K562 (cell line): ENCODE measurements at regions not wholly inside any gene's neighbourhood (a gene's known extent, or its start where the extent isn't known, plus 50 kb on each side); places are given as distances from the start of the nearest gene placed in this dataset.

Experiments used
- CCNT2 ChIP-seq: IDR thresholded peaks from 2 replicates; pipeline ENCODE4 v1.6.1; 2011; ENCODE audit warnings: borderline replicate concordance, low read depth, mild to moderate bottlenecking, moderate library complexity, mixed read lengths, low read length; ENCODE audit not compliant: insufficient read length; ENCODE audit errors: extremely low read depth
- HNRNPLL ChIP-seq: fragments of 200-400 bp; formaldehyde crosslinking; IDR thresholded peaks from 2 replicates; pipeline ENCODE4 v1.6.1; 2017; ENCODE audit warnings: low read length, low read depth, mild to moderate bottlenecking; ENCODE audit not compliant: poor library complexity, severe bottlenecking
- POLR2A ChIP-seq: fragments of 450-650 bp; conservative IDR thresholded peaks from 2 replicates; pipeline ENCODE4 v1.6.1; 2016
- SP1 ChIP-seq: sonication (generic); formaldehyde crosslinking; IDR thresholded peaks from 2 replicates; pipeline ENCODE4 v1.8.1; 2022; ENCODE audit warnings: mild to moderate bottlenecking, missing genetic modification reagents
- TF ChIP-seq, protein P1 (sequence below), 3 experiments: IDR thresholded peaks in 2 of 3; conservative IDR thresholded peaks in 1 of 3; 2 replicates each; pipeline ENCODE4 v1.5.1; 2011 to 2012; ENCODE audit warnings: low read length in 3 of 3, mild to moderate bottlenecking in 3 of 3, control low read depth in 2 of 3, improper control_type of control experiment in 1 of 3, inconsistent platforms in 1 of 3, low read depth in 1 of 3, mixed read lengths in 1 of 3, moderate library complexity in 1 of 3; ENCODE audit not compliant: insufficient read depth in 2 of 3
- TF ChIP-seq, protein P2 (sequence below), 2 experiments: fragments of 450-650 bp in 1 of 2; sonication (generic) in 1 of 2; formaldehyde crosslinking in 1 of 2; IDR thresholded peaks in 1 of 2; conservative IDR thresholded peaks in 1 of 2; 2 replicates each; pipeline versions ENCODE4 v1.6.1 to v1.8.1; 2016 to 2023; ENCODE audit warnings: mild to moderate bottlenecking in 2 of 2, moderate library complexity in 2 of 2, inconsistent platforms in 1 of 2, missing genetic modification reagents in 1 of 2

DNA sequence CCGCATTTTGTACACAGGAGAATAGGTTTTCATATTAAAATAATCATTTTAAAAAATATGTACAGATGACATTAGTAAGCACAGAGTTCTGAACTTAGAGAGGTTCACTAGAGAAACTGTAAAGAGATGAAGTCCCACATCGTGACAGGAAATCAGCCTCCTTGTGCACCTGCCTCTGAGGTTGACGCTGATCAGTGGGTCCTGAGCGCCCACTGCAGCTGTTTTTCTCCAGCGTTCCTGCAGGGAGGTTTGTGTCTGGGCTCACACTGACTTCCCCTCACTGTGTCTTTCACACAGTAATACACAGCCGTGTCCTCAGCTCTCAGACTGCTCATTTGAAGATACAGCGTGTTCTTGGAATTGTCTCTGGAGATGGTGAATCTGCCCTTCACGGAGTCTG, 561.5 kb downstream of the TMEM121 start:
- no peak for TF ChIP-seq POLR2A
- no peak for TF ChIP-seq CCNT2
- TF ChIP-seq, protein P1, sequence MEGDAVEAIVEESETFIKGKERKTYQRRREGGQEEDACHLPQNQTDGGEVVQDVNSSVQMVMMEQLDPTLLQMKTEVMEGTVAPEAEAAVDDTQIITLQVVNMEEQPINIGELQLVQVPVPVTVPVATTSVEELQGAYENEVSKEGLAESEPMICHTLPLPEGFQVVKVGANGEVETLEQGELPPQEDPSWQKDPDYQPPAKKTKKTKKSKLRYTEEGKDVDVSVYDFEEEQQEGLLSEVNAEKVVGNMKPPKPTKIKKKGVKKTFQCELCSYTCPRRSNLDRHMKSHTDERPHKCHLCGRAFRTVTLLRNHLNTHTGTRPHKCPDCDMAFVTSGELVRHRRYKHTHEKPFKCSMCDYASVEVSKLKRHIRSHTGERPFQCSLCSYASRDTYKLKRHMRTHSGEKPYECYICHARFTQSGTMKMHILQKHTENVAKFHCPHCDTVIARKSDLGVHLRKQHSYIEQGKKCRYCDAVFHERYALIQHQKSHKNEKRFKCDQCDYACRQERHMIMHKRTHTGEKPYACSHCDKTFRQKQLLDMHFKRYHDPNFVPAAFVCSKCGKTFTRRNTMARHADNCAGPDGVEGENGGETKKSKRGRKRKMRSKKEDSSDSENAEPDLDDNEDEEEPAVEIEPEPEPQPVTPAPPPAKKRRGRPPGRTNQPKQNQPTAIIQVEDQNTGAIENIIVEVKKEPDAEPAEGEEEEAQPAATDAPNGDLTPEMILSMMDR (IDR thresholded peaks at IDR 0.05 in 2 of 3, conservative IDR thresholded peaks at IDR 0.05 in 1 of 3; ENCODE audit: insufficient read depth in 2 of 3, low read depth in 1 of 3, low read length in 3 of 3), result no peak
- TF ChIP-seq, protein P2, sequence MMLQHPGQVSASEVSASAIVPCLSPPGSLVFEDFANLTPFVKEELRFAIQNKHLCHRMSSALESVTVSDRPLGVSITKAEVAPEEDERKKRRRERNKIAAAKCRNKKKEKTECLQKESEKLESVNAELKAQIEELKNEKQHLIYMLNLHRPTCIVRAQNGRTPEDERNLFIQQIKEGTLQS (IDR thresholded peaks at IDR 0.05), result no peak
- TF ChIP-seq, protein P2 (CRISPR knock-in tag; conservative IDR thresholded peaks at IDR 0.05), result no peak
- no peak for TF ChIP-seq SP1 (CRISPR knock-in tag)
- TF ChIP-seq HNRNPLL, result no peak
